Calu3 (cell line): ENCODE measurements at regions not wholly inside any gene's neighbourhood (a gene's known extent, or its start where the extent isn't known, plus 50 kb on each side); places are given as distances from the start of the nearest gene placed in this dataset.

Experiments
- BruUV-seq: library from RNA; stranded (reverse); fragments of 400-500 nt; replicated peaks from 2 replicates; lab custom pipeline; 2021; lab: Mats Ljungman, UMichigan
- CTCF ChIA-PET: fragments of 300-600 bp; sonication (Branson Sonifier 250); formaldehyde crosslinking; loops from one replicate; lab custom pipeline; 2022; ENCODE audit warnings: antibody characterized with exemption; lab: Charles Lee
- DNase-seq: peaks from one replicate; pipeline ENCODE4 v3.0.0; 2022
- H3K27ac Mint-ChIP-seq: one replicate; pipeline ENCODE4 v1.8.0; 2022; ENCODE audit warnings: mixed read lengths; ENCODE audit not compliant: unreplicated experiment
- H3K27me3 Mint-ChIP-seq: one replicate; pipeline ENCODE4 v1.8.0; 2022; ENCODE audit warnings: mixed read lengths; ENCODE audit not compliant: unreplicated experiment
- H3K36me3 Mint-ChIP-seq: one replicate; pipeline ENCODE4 v1.8.0; 2022; ENCODE audit warnings: mild to moderate bottlenecking, moderate library complexity, mixed read lengths; ENCODE audit not compliant: insufficient read depth, unreplicated experiment
- H3K4me1 Mint-ChIP-seq: one replicate; pipeline ENCODE4 v1.8.0; 2022; ENCODE audit warnings: mild to moderate bottlenecking, low read depth, mixed read lengths; ENCODE audit not compliant: unreplicated experiment
- H3K4me3 Mint-ChIP-seq: one replicate; pipeline ENCODE4 v1.8.0; 2022; ENCODE audit warnings: mild to moderate bottlenecking, low read depth, moderate library complexity, mixed read lengths; ENCODE audit not compliant: unreplicated experiment
- H3K9me3 Mint-ChIP-seq: one replicate; pipeline ENCODE4 v1.8.0; 2022; ENCODE audit warnings: low read depth, mixed read lengths; ENCODE audit not compliant: unreplicated experiment
- CTCF ChIP-seq: fragments of 200-600 bp; IDR thresholded peaks from one replicate; pipeline ENCODE4 v1.8.0; 2022; ENCODE audit warnings: antibody characterized with exemption; ENCODE audit not compliant: unreplicated experiment
- intact Hi-C: fragments of 100-400 bp; cut with micrococcal nuclease; formaldehyde crosslinking; loops from one replicate; pipeline ENCODE4 v1.10.0; 2022; ENCODE audit not compliant: unreplicated experiment

GRCh38 chr14:48527832-48528231, 852.4 kb upstream of the MDGA2 start:
- TF ChIP-seq CTCF, result no peak
- Mint-ChIP-seq H3K36me3 (no peaks in the 10 kb centered on the region), H3K4me3 (no peak overlapping the region), H3K4me1 (no peaks in the 10 kb centered on the region), H3K27ac (no peak overlapping the region), H3K9me3 (peaks cover 12% of the 10 kb centered on the region), H3K27me3 (no peaks in the 10 kb centered on the region)
- CTCF ChIA-PET, result no interaction called here
- intact Hi-C loops, result no loop called here
- DNase-seq, result no peak
- no TSS peak for BruUV-seq

- no TSS peak for BruUV-seq
These were observed 850.9 kb upstream of the MDGA2 start for GRCh38 chr14:48526307-48526706.

GRCh38 chr14:48504921-48505320, 829.5 kb upstream of the MDGA2 start:
- no peaks in the 10 kb centered on the region for H3K9me3 Mint-ChIP-seq
- BruUV-seq, result no TSS peak

More at GRCh38 chr14:48526307-48526706, 850.9 kb upstream of the MDGA2 start:
- H3K36me3 Mint-ChIP-seq, result no peaks in the 10 kb centered on the region
- peaks cover 8% of the 10 kb centered on the region for H3K9me3 Mint-ChIP-seq
- no peak overlapping the region for H3K4me3 Mint-ChIP-seq
- H3K27me3 Mint-ChIP-seq, result no peaks in the 10 kb centered on the region
- CTCF ChIA-PET, result no interaction called here
- TF ChIP-seq CTCF, result no peak
- H3K27ac Mint-ChIP-seq, result no peak overlapping the region
- no peak for DNase-seq
- H3K4me1 Mint-ChIP-seq, result no peaks in the 10 kb centered on the region
- intact Hi-C loops, result no loop called here

GRCh38 chr14:48490756-48491155, 815.4 kb upstream of the MDGA2 start:
- H3K9me3 Mint-ChIP-seq, result peaks cover 6% of the 10 kb centered on the region
- no peaks in the 10 kb centered on the region for H3K36me3 Mint-ChIP-seq
- no peak overlapping the region for H3K27ac Mint-ChIP-seq
- H3K4me1 Mint-ChIP-seq, result no peaks in the 10 kb centered on the region
- intact Hi-C loops, result no loop called here
- no peak for TF ChIP-seq CTCF
- H3K4me3 Mint-ChIP-seq, result no peak overlapping the region
- CTCF ChIA-PET, result no interaction called here
- DNase-seq, result no peak
- BruUV-seq, result no TSS peak
- H3K27me3 Mint-ChIP-seq, result no peaks in the 10 kb centered on the region

More at GRCh38 chr14:48504921-48505320, 829.5 kb upstream of the MDGA2 start:
- CTCF ChIA-PET, result no interaction called here
- no peak for TF ChIP-seq CTCF
- intact Hi-C loops, result no loop called here
- Mint-ChIP-seq H3K36me3 (no peaks in the 10 kb centered on the region), H3K27me3 (no peaks in the 10 kb centered on the region), H3K27ac (no peak overlapping the region), H3K4me1 (no peaks in the 10 kb centered on the region), H3K4me3 (no peak overlapping the region)
- no peak for DNase-seq

- no peak for DNase-seq
- H3K27ac Mint-ChIP-seq, result no peak overlapping the region
- H3K4me1 Mint-ChIP-seq, result no peaks in the 10 kb centered on the region
- no peak for TF ChIP-seq CTCF
- no TSS peak for BruUV-seq
- intact Hi-C loops, result no loop called here
- CTCF ChIA-PET, result no interaction called here
- H3K9me3 Mint-ChIP-seq, result peaks cover 5% of the 10 kb centered on the region
- H3K27me3 Mint-ChIP-seq, result no peaks in the 10 kb centered on the region
- H3K4me3 Mint-ChIP-seq, result no peak overlapping the region
- no peaks in the 10 kb centered on the region for H3K36me3 Mint-ChIP-seq
These were observed 798.5 kb upstream of the MDGA2 start for GRCh38 chr14:48473944-48474343.
